Caco-2 (cell line): ENCODE measurements at regions not wholly inside any gene's neighbourhood (a gene's known extent, or its start where the extent isn't known, plus 50 kb on each side); places are given as distances from the start of the nearest gene placed in this dataset.

Source experiments
- BruUV-seq: library from RNA; stranded (reverse); fragments of 400-500 nt; replicated peaks from 2 replicates; lab custom pipeline; 2021; lab: Mats Ljungman, UMichigan
- CTCF ChIA-PET: fragments of 300-600 bp; sonication (Branson Sonifier 250); formaldehyde crosslinking; loops from one replicate; lab custom pipeline; 2022; ENCODE audit warnings: antibody characterized with exemption; lab: Charles Lee
- POLR2A ChIA-PET: fragments of 300-600 bp; sonication (Branson Sonifier 250); formaldehyde crosslinking; loops from one replicate; lab custom pipeline; 2022; ENCODE audit warnings: antibody characterized with exemption; lab: Charles Lee
- DNase-seq, 2 experiments: peaks; one replicate each; pipeline versions ENCODE4 v3.0.0 to v3.0.0-alpha.2; 2020 to 2022
- H3K27me3 ChIP-seq: replicated peaks from 2 replicates; pipeline ENCODE4 v1.6.0; 2011; ENCODE audit warnings: low read length; ENCODE audit not compliant: control insufficient read depth, insufficient read depth
- H3K36me3 ChIP-seq: 2 replicates; pipeline ENCODE4 v1.5.1; 2011; ENCODE audit warnings: low read length; ENCODE audit not compliant: control insufficient read depth, insufficient read depth
- H3K4me1 ChIP-seq: fragments of 250-450 bp; sonication (Bioruptor Pico); 2 replicates; pipeline ENCODE4 v1.5.1; 2020; ENCODE audit warnings: mild to moderate bottlenecking
- H3K4me3 ChIP-seq: 2 replicates; pipeline ENCODE4 v1.5.1; 2011; ENCODE audit warnings: low read depth, mild to moderate bottlenecking, control low read depth, low read length
- H3K9me3 ChIP-seq: fragments of 250-450 bp; sonication (Bioruptor Pico); 2 replicates; pipeline ENCODE4 v1.5.1; 2020; ENCODE audit warnings: mild to moderate bottlenecking, moderate library complexity
- H3K27ac Mint-ChIP-seq: one replicate; pipeline ENCODE4 v1.8.0; 2022; ENCODE audit warnings: mixed read lengths; ENCODE audit not compliant: unreplicated experiment
- H3K27me3 Mint-ChIP-seq: one replicate; pipeline ENCODE4 v1.8.0; 2022; ENCODE audit warnings: mixed read lengths; ENCODE audit not compliant: insufficient read depth, unreplicated experiment
- H3K36me3 Mint-ChIP-seq: one replicate; pipeline ENCODE4 v1.8.0; 2022; ENCODE audit warnings: mild to moderate bottlenecking, mixed read lengths; ENCODE audit not compliant: insufficient read depth, unreplicated experiment
- H3K4me1 Mint-ChIP-seq: one replicate; pipeline ENCODE4 v1.8.0; 2022; ENCODE audit warnings: low read depth, mixed read lengths; ENCODE audit not compliant: unreplicated experiment
- H3K4me3 Mint-ChIP-seq: one replicate; pipeline ENCODE4 v1.8.0; 2022; ENCODE audit warnings: mild to moderate bottlenecking, moderate library complexity, mixed read lengths; ENCODE audit not compliant: unreplicated experiment
- H3K9me3 Mint-ChIP-seq: one replicate; pipeline ENCODE4 v1.8.0; 2022; ENCODE audit warnings: mixed read lengths; ENCODE audit not compliant: unreplicated experiment
- intact Hi-C: fragments of 100-400 bp; cut with micrococcal nuclease; formaldehyde crosslinking; loops from one replicate; pipeline ENCODE4 v1.10.0; 2022; ENCODE audit not compliant: unreplicated experiment
- TF ChIP-seq, protein P1 (sequence below), 2 experiments: fragments of 200-600 bp in 1 of 2; IDR thresholded peaks; 1 replicate in 1 of 2; 2 replicates in 1 of 2; pipeline versions ENCODE4 v1.5.1 to v1.8.0; 2011 to 2022; ENCODE audit warnings: antibody characterized with exemption in 1 of 2, control low read depth in 1 of 2, inconsistent platforms in 1 of 2, low read depth in 1 of 2, low read length in 1 of 2, mild to moderate bottlenecking in 1 of 2, moderate library complexity in 1 of 2; ENCODE audit not compliant: insufficient read depth in 1 of 2, severe bottlenecking in 1 of 2, unreplicated experiment in 1 of 2

DNA sequence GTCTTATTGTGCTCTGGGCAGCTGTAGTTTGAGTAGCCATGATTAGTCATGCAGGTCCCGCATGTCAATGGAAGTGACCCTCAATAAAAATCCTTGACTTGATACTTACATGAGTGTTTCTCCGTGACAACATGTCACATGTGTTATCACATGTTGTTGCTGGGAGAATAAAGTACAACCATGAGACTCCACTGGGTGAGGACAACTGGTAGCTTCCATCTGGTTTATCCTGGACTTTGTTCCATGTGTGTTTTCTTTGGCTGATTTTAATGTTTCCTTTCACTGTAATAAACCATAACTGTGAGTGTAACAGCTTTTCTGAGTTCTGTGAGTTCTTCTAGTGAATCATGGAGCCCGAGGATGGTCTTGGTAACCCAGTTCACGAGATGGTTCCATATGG lies 63.1 kb upstream of the NDN start:
- Mint-ChIP-seq H3K4me3 (no peak overlapping the region), H3K27me3 (no peaks in the 10 kb centered on the region), H3K4me1 (no peaks in the 10 kb centered on the region), H3K36me3 (no peaks in the 10 kb centered on the region), H3K27ac (no peak overlapping the region), H3K9me3 (no peaks in the 10 kb centered on the region)
- DNase-seq = no peak
- Histone ChIP-seq H3K4me3 (no peak overlapping the region), H3K4me1 (no peaks in the 10 kb centered on the region), H3K9me3 (no peaks in the 10 kb centered on the region), H3K27me3 (no peaks in the 10 kb centered on the region), H3K36me3 (no peaks in the 10 kb centered on the region)
- intact Hi-C loops = no loop called here
- TF ChIP-seq, protein P1, sequence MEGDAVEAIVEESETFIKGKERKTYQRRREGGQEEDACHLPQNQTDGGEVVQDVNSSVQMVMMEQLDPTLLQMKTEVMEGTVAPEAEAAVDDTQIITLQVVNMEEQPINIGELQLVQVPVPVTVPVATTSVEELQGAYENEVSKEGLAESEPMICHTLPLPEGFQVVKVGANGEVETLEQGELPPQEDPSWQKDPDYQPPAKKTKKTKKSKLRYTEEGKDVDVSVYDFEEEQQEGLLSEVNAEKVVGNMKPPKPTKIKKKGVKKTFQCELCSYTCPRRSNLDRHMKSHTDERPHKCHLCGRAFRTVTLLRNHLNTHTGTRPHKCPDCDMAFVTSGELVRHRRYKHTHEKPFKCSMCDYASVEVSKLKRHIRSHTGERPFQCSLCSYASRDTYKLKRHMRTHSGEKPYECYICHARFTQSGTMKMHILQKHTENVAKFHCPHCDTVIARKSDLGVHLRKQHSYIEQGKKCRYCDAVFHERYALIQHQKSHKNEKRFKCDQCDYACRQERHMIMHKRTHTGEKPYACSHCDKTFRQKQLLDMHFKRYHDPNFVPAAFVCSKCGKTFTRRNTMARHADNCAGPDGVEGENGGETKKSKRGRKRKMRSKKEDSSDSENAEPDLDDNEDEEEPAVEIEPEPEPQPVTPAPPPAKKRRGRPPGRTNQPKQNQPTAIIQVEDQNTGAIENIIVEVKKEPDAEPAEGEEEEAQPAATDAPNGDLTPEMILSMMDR (IDR thresholded peaks at IDR 0.05; ENCODE audit: insufficient read depth in 1 of 2, low read depth in 1 of 2, low read length in 1 of 2, severe bottlenecking in 1 of 2, unreplicated experiment in 1 of 2) = no peak
- ChIA-PET POLR2A (interaction anchor here (0.6 kb wide), 1 partner anchor 12 kb away, joined by 3 read pairs; no protein-coding TSS in a partner anchor), CTCF (no interaction called here)
- BruUV-seq = no TSS peak

DNA sequence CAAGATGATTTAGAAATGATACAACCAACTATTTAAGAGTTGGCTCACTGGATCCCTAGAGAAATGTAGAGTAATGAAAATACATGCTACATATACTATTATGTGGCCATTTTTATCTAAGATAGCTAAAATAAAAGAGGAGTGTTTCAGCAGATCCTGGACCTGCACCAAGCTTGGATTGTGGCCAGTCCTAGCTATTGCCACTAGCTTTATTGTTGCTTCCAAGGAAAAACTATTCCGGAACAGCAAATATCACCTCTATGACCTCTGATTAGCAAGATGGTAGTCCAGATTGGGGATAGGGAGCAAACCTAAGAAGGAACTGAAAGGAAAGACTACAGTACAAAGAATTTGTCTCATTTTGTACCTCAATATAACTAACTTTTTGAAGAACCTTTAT lies 63.7 kb upstream of the NDN start:
- no peak overlapping the region for H3K27ac Mint-ChIP-seq
- Histone ChIP-seq H3K27me3 (no peaks in the 10 kb centered on the region), H3K4me3 (no peak overlapping the region), H3K4me1 (no peaks in the 10 kb centered on the region), H3K9me3 (no peaks in the 10 kb centered on the region), H3K36me3 (no peaks in the 10 kb centered on the region)
- POLR2A ChIA-PET = no interaction called here
- no peaks in the 10 kb centered on the region for H3K36me3 Mint-ChIP-seq
- CTCF ChIA-PET = no interaction called here
- no peaks in the 10 kb centered on the region for H3K9me3 Mint-ChIP-seq
- no peaks in the 10 kb centered on the region for H3K4me1 Mint-ChIP-seq
- no peaks in the 10 kb centered on the region for H3K27me3 Mint-ChIP-seq
- no TSS peak for BruUV-seq
- no peak overlapping the region for H3K4me3 Mint-ChIP-seq
- TF ChIP-seq, protein P1 (IDR thresholded peaks at IDR 0.05; ENCODE audit: insufficient read depth in 1 of 2, low read depth in 1 of 2, low read length in 1 of 2, severe bottlenecking in 1 of 2, unreplicated experiment in 1 of 2) = no peak
- intact Hi-C loops = no loop called here
- DNase-seq = no peak

DNA sequence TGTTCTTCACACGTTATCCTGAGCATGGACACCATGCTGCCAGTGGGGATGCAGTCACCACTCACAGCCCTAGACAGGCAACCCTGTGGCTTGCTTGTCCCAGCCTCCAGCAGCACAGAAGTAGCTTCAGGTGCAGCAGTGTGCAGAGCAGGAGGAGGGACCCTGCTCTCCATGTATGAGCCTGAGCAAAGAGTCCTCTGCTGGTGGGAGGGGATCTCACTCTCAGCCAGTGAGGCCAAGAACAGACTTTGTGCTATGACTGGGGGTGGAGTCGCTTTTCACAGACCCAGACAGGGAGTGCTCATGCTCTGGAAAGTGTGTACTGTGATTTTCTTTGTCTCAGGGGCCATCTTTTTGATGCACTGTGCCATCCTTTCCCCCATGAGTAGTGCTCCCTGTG lies 66.1 kb upstream of the NDN start:
- Mint-ChIP-seq H3K9me3 (no peaks in the 10 kb centered on the region), H3K27me3 (no peaks in the 10 kb centered on the region), H3K4me3 (no peak overlapping the region), H3K27ac (no peak overlapping the region), H3K4me1 (no peaks in the 10 kb centered on the region), H3K36me3 (no peaks in the 10 kb centered on the region)
- intact Hi-C loops = no loop called here
- no peak for DNase-seq
- Histone ChIP-seq H3K4me3 (no peak overlapping the region), H3K36me3 (no peaks in the 10 kb centered on the region), H3K4me1 (no peaks in the 10 kb centered on the region), H3K9me3 (peaks cover 6% of the 10 kb centered on the region; the same call in 1 of the 2 replicates), H3K27me3 (no peaks in the 10 kb centered on the region)
- no TSS peak for BruUV-seq
- TF ChIP-seq, protein P1 (IDR thresholded peaks at IDR 0.05; ENCODE audit: insufficient read depth in 1 of 2, low read depth in 1 of 2, low read length in 1 of 2, severe bottlenecking in 1 of 2, unreplicated experiment in 1 of 2) = no peak
- ChIA-PET POLR2A (no interaction called here), CTCF (interaction anchor here (0.6 kb wide), 1 partner anchor 27 kb away, joined by 6 read pairs; no protein-coding TSS in a partner anchor)
